ENCODE measurements at regions not wholly inside any gene's neighbourhood (a gene's known extent, or its start where the extent isn't known, plus 50 kb on each side); places are given as distances from the start of the nearest gene placed in this dataset.

- no peak for TF ChIP-seq TAF1 (IDR thresholded peaks at IDR 0.05; ENCODE audit: low read depth)
- no peak for TF ChIP-seq YY1 (IDR thresholded peaks at IDR 0.05; ENCODE audit: low read depth)
Measured at GRCh38 chr14:106845286-106846087, 1319.1 kb downstream of the TMEM121 start.

- no peak for TF ChIP-seq TEAD4 (IDR thresholded peaks at IDR 0.05)
- TF ChIP-seq EP300 (IDR thresholded peaks at IDR 0.05; ENCODE audit: borderline replicate concordance), result no peak
- TF ChIP-seq NFIC (IDR thresholded peaks at IDR 0.05), result no peak
Measured at GRCh38 chr14:106846218-106846617, 1319.8 kb downstream of the TMEM121 start.

- TF ChIP-seq MAX (IDR thresholded peaks at IDR 0.05) (no peak), RAD21 (IDR thresholded peaks at IDR 0.05; ENCODE audit: low read depth) (no peak), CREB1 (IDR thresholded peaks at IDR 0.05; ENCODE audit: low read depth) (no peak), EGR1 (IDR thresholded peaks at IDR 0.05) (no peak), TCF12 (IDR thresholded peaks at IDR 0.05; ENCODE audit: low read depth) (no peak), YY1 (IDR thresholded peaks at IDR 0.05; ENCODE audit: low read depth) (no peak), ZBTB7A (IDR thresholded peaks at IDR 0.05; ENCODE audit: low read depth) (no peak), REST (IDR thresholded peaks at IDR 0.05; ENCODE audit: low read depth) (no peak), USF1 (IDR thresholded peaks at IDR 0.05) (no peak), CEBPB (IDR thresholded peaks at IDR 0.05) (no peak), TAF1 (IDR thresholded peaks at IDR 0.05; ENCODE audit: low read depth) (no peak), NFIC (IDR thresholded peaks at IDR 0.05) (no peak), FOXM1 (IDR thresholded peaks at IDR 0.05; ENCODE audit: borderline replicate concordance, low read depth) (no peak), TEAD4 (IDR thresholded peaks at IDR 0.05) (no peak), EP300 (IDR thresholded peaks at IDR 0.05; ENCODE audit: borderline replicate concordance) (no peak)
Measured at GRCh38 chr14:106848330-106849121, 1322.1 kb downstream of the TMEM121 start.

- no peak for TF ChIP-seq USF1 (IDR thresholded peaks at IDR 0.05)
- no peak for TF ChIP-seq EP300 (IDR thresholded peaks at IDR 0.05; ENCODE audit: borderline replicate concordance)
- TF ChIP-seq FOXM1 (IDR thresholded peaks at IDR 0.05; ENCODE audit: borderline replicate concordance, low read depth), result no peak
- TF ChIP-seq TAF1 (IDR thresholded peaks at IDR 0.05; ENCODE audit: low read depth), result no peak
Measured at GRCh38 chr14:106850913-106851825, 1324.8 kb downstream of the TMEM121 start.

- TF ChIP-seq RAD21 (IDR thresholded peaks at IDR 0.05; ENCODE audit: low read depth) (peak; percentile 38; the same call in 1 of the 2 replicates), FOXM1 (IDR thresholded peaks at IDR 0.05; ENCODE audit: borderline replicate concordance, low read depth) (no peak)
Measured at GRCh38 chr14:106872611-106873446, 1346.4 kb downstream of the TMEM121 start.

GRCh38 chr14:106874350-106874749 lies 1348.0 kb downstream of the TMEM121 start:
- no peak for TF ChIP-seq RAD21 (IDR thresholded peaks at IDR 0.05; ENCODE audit: low read depth)
- no peak for TF ChIP-seq USF1 (IDR thresholded peaks at IDR 0.05)
- TF ChIP-seq MAX (IDR thresholded peaks at IDR 0.05), result no peak
- no peak for TF ChIP-seq NFIC (IDR thresholded peaks at IDR 0.05)
- TF ChIP-seq REST (IDR thresholded peaks at IDR 0.05; ENCODE audit: low read depth), result no peak
- TF ChIP-seq ZBTB7A (IDR thresholded peaks at IDR 0.05; ENCODE audit: low read depth), result no peak
- TF ChIP-seq CEBPB (IDR thresholded peaks at IDR 0.05), result no peak
- TF ChIP-seq YY1 (IDR thresholded peaks at IDR 0.05; ENCODE audit: low read depth), result no peak
- TF ChIP-seq TAF1 (IDR thresholded peaks at IDR 0.05; ENCODE audit: low read depth), result no peak
- TF ChIP-seq EGR1 (IDR thresholded peaks at IDR 0.05), result no peak
- TF ChIP-seq TCF12 (IDR thresholded peaks at IDR 0.05; ENCODE audit: low read depth), result no peak
- no peak for TF ChIP-seq CREB1 (IDR thresholded peaks at IDR 0.05; ENCODE audit: low read depth)
- TF ChIP-seq TEAD4 (IDR thresholded peaks at IDR 0.05), result no peak
- no peak for TF ChIP-seq FOXM1 (IDR thresholded peaks at IDR 0.05; ENCODE audit: borderline replicate concordance, low read depth)
- no peak for TF ChIP-seq EP300 (IDR thresholded peaks at IDR 0.05; ENCODE audit: borderline replicate concordance)
